GM23338 (cell line): ENCODE measurements at regions not wholly inside any gene's neighbourhood (a gene's known extent, or its start where the extent isn't known, plus 50 kb on each side); places are given as distances from the start of the nearest gene placed in this dataset.

ENCODE experiments used
- ATAC-seq: fragments of 200-7000 bp; cut with Tn5 transposase; 3 replicates; pipeline ENCODE4 v1.9.1; 2020
- DNase-seq: peaks from one replicate; pipeline ENCODE4 v3.0.0-alpha.2; 2015; ENCODE audit warnings: low spot score
- H2AFZ ChIP-seq: fragments of 200-600 bp; sonication (generic); 2 replicates; pipeline ENCODE4 v1.8.0; 2016; ENCODE audit warnings: antibody characterized with exemption, mild to moderate bottlenecking, moderate library complexity
- H3F3A ChIP-seq: fragments of 200-600 bp; sonication (generic); replicated peaks from 2 replicates; pipeline ENCODE4 v1.8.0; 2017; ENCODE audit warnings: antibody characterized with exemption, mixed run types, low read depth
- H3K27ac ChIP-seq: fragments of 200-600 bp; sonication (generic); 2 replicates; pipeline ENCODE4 v1.6.1; 2016; ENCODE audit warnings: low read depth
- H3K27me3 ChIP-seq: fragments of 200-600 bp; sonication (generic); 2 replicates; pipeline ENCODE4 v1.8.0; 2016; ENCODE audit warnings: mild to moderate bottlenecking, mixed run types, moderate library complexity; ENCODE audit not compliant: insufficient read depth
- H3K36me3 ChIP-seq: fragments of 200-600 bp; sonication (generic); 2 replicates; pipeline ENCODE4 v1.8.0; 2016; ENCODE audit warnings: mild to moderate bottlenecking; ENCODE audit not compliant: insufficient read depth
- H3K4me1 ChIP-seq: fragments of 200-600 bp; sonication (generic); 2 replicates; pipeline ENCODE4 v1.8.0; 2016; ENCODE audit warnings: mild to moderate bottlenecking, moderate library complexity; ENCODE audit not compliant: insufficient read depth
- H3K4me2 ChIP-seq: fragments of 200-600 bp; sonication (generic); 2 replicates; pipeline ENCODE4 v1.7.1; 2017; ENCODE audit warnings: mixed run types
- H3K4me3 ChIP-seq: fragments of 200-600 bp; sonication (generic); 2 replicates; pipeline ENCODE4 v1.6.1; 2016; ENCODE audit warnings: mixed run types
- H3K79me2 ChIP-seq: fragments of 200-600 bp; sonication (generic); replicated peaks from 2 replicates; pipeline ENCODE4 v1.8.0; 2017; ENCODE audit warnings: mild to moderate bottlenecking; ENCODE audit not compliant: insufficient read depth
- H3K9me2 ChIP-seq: fragments of 200-600 bp; sonication (generic); 2 replicates; pipeline ENCODE4 v1.8.0; 2017; ENCODE audit not compliant: insufficient read depth
- H4K20me1 ChIP-seq: fragments of 200-600 bp; sonication (generic); replicated peaks from 2 replicates; pipeline ENCODE4 v1.8.0; 2017; ENCODE audit warnings: mild to moderate bottlenecking; ENCODE audit not compliant: insufficient read depth
- H3K27ac Mint-ChIP-seq: 2 replicates; pipeline ENCODE4 v1.8.0; 2020; ENCODE audit warnings: inconsistent platforms, mild to moderate bottlenecking, moderate library complexity, mixed read lengths
- H3K27me3 Mint-ChIP-seq: 3 replicates; pipeline ENCODE4 v1.8.0; 2022; ENCODE audit warnings: low read depth, mild to moderate bottlenecking, moderate library complexity, mixed read lengths, inconsistent platforms; ENCODE audit not compliant: insufficient read depth, poor library complexity
- H3K36me3 Mint-ChIP-seq: 3 replicates; pipeline ENCODE4 v1.8.0; 2021; ENCODE audit warnings: low read depth, mild to moderate bottlenecking, inconsistent platforms, moderate library complexity, mixed read lengths
- H3K4me1 Mint-ChIP-seq: 3 replicates; pipeline ENCODE4 v1.8.0; 2020; ENCODE audit warnings: mild to moderate bottlenecking, inconsistent platforms, mixed read lengths
- H3K4me3 Mint-ChIP-seq: 3 replicates; pipeline ENCODE4 v1.8.0; 2021; ENCODE audit warnings: moderate library complexity, mild to moderate bottlenecking, inconsistent platforms, mixed read lengths
- H3K9me3 Mint-ChIP-seq: 3 replicates; pipeline ENCODE4 v1.8.0; 2020; ENCODE audit warnings: moderate library complexity, mild to moderate bottlenecking, inconsistent platforms, mixed read lengths
- EZH2phosphoT487 ChIP-seq: fragments of 200-600 bp; sonication (generic); IDR thresholded peaks from one replicate; pipeline ENCODE4 v1.8.1; 2018; ENCODE audit warnings: antibody characterized with exemption; ENCODE audit not compliant: unreplicated experiment
- POLR2AphosphoS5 ChIP-seq: IDR thresholded peaks from 2 replicates; pipeline ENCODE4 v1.6.1; 2016; ENCODE audit warnings: antibody characterized with exemption, low read depth
- TF ChIP-seq, protein P1 (sequence below): IDR thresholded peaks from one replicate; pipeline ENCODE4 v1.6.1; 2018; ENCODE audit warnings: antibody characterized with exemption; ENCODE audit not compliant: unreplicated experiment
- TF ChIP-seq, protein P2 (sequence below): fragments of 250-450 bp; sonication (Bioruptor Pico); IDR thresholded peaks from 2 replicates; pipeline ENCODE4 v1.5.0; 2020; ENCODE audit warnings: mild to moderate bottlenecking, moderate library complexity

DNA sequence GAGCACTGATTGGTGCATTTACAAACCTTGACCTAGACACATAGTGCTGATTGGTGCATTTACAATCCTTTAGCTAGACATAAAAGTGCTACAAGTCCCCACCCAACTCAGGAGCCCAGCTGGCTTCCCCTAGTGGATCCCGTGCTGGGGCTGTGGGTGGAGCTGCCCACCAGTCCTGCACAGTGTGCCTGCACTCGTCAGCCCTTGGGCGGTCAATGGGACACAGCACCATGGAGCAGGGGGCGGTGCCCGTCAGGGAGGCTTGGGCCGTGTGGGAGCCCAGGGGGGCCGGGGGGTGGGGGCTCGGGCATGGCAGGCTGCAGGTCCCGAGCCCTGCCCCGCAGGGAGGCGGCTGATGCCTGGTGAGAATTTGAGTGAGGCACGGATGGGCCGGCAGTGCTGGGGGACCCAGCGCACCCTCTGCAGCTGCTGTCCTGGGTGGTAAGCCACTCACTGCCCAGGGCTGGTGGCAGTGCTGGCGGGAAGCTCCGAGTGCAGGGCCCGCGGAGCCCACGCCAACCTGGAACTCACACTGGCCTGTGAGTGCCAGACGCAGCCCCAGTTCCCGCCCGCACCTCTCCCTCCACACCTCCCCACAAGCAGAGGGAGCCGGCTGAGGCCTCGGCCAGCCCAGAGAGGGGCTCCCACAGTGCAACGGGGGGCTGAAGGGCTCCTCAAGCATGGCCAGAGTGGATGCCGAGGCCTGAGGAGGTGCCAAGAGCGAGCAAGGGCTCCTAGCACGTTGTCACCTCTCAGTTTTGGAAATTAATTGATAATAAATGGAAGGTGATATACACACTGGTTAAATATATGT lies 207.7 kb downstream of the RAP2B start:
- no peak overlapping the region for H3K27ac ChIP-seq
- H3K4me3 ChIP-seq = no peak overlapping the region
- no peaks in the 10 kb centered on the region for H3K4me1 ChIP-seq
- Mint-ChIP-seq H3K27me3 (peaks cover under 1% of the 10 kb centered on the region), H3K36me3 (peaks cover 23% of the 10 kb centered on the region), H3K27ac (no peak overlapping the region), H3K4me1 (no peaks in the 10 kb centered on the region), H3K9me3 (peaks cover 33% of the 10 kb centered on the region), H3K4me3 (no peak overlapping the region)
- H3F3A ChIP-seq = no peaks in the 10 kb centered on the region
- 0 out of 2 replicates have a peak, but pooled peaks cover 3% of the 10 kb centered on the region for H3K9me2 ChIP-seq
- H4K20me1 ChIP-seq = no peaks in the 10 kb centered on the region
- TF ChIP-seq POLR2AphosphoS5 (no peak), EZH2phosphoT487 (no peak)
- DNase-seq (no peak), ATAC-seq (no peak)
- H3K36me3 ChIP-seq = peaks cover 3% of the 10 kb centered on the region; the same call in 1 of the 2 replicates
- no peaks in the 10 kb centered on the region for H3K27me3 ChIP-seq
- no peak overlapping the region for H3K4me2 ChIP-seq
- H3K79me2 ChIP-seq = no peaks in the 10 kb centered on the region
- H2AFZ ChIP-seq = no peak overlapping the region

DNA sequence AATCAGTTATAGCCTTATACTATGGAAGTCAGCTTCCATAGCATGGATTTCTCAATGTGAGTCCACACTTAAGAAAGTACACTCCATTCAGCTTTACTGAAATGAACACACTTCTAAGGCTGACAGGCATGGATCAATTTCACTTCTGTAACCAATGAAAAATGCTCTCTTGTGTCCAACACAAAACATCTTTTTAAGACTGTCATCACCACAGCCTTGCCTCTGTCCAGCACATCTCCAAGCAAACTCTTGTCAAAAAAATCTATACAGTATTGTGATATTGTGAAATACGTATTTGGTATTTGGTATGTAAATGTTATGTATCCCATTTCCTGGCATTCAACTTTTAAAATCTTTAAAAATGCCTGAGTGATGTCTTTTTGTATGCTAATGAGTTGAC lies 208.7 kb downstream of the RAP2B start:
- no peak overlapping the region for H3K4me3 Mint-ChIP-seq
- H3K27me3 Mint-ChIP-seq = no peaks in the 10 kb centered on the region
- H3K36me3 Mint-ChIP-seq = peaks cover 23% of the 10 kb centered on the region
- Histone ChIP-seq H2AFZ (no peak overlapping the region), H4K20me1 (no peaks in the 10 kb centered on the region), H3K79me2 (no peaks in the 10 kb centered on the region), H3K27ac (no peak overlapping the region), H3K36me3 (peaks cover 3% of the 10 kb centered on the region; the same call in 1 of the 2 replicates), H3K4me3 (no peak overlapping the region), H3K4me2 (no peak overlapping the region), H3K4me1 (no peaks in the 10 kb centered on the region), H3F3A (no peaks in the 10 kb centered on the region), H3K27me3 (no peaks in the 10 kb centered on the region), H3K9me2 (0 out of 2 replicates have a peak, but pooled peaks cover 3% of the 10 kb centered on the region)
- ATAC-seq = no peak
- no peak for DNase-seq
- no peak for TF ChIP-seq EZH2phosphoT487
- TF ChIP-seq, protein P1, sequence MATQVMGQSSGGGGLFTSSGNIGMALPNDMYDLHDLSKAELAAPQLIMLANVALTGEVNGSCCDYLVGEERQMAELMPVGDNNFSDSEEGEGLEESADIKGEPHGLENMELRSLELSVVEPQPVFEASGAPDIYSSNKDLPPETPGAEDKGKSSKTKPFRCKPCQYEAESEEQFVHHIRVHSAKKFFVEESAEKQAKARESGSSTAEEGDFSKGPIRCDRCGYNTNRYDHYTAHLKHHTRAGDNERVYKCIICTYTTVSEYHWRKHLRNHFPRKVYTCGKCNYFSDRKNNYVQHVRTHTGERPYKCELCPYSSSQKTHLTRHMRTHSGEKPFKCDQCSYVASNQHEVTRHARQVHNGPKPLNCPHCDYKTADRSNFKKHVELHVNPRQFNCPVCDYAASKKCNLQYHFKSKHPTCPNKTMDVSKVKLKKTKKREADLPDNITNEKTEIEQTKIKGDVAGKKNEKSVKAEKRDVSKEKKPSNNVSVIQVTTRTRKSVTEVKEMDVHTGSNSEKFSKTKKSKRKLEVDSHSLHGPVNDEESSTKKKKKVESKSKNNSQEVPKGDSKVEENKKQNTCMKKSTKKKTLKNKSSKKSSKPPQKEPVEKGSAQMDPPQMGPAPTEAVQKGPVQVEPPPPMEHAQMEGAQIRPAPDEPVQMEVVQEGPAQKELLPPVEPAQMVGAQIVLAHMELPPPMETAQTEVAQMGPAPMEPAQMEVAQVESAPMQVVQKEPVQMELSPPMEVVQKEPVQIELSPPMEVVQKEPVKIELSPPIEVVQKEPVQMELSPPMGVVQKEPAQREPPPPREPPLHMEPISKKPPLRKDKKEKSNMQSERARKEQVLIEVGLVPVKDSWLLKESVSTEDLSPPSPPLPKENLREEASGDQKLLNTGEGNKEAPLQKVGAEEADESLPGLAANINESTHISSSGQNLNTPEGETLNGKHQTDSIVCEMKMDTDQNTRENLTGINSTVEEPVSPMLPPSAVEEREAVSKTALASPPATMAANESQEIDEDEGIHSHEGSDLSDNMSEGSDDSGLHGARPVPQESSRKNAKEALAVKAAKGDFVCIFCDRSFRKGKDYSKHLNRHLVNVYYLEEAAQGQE = no peak
- TF ChIP-seq, protein P2, sequence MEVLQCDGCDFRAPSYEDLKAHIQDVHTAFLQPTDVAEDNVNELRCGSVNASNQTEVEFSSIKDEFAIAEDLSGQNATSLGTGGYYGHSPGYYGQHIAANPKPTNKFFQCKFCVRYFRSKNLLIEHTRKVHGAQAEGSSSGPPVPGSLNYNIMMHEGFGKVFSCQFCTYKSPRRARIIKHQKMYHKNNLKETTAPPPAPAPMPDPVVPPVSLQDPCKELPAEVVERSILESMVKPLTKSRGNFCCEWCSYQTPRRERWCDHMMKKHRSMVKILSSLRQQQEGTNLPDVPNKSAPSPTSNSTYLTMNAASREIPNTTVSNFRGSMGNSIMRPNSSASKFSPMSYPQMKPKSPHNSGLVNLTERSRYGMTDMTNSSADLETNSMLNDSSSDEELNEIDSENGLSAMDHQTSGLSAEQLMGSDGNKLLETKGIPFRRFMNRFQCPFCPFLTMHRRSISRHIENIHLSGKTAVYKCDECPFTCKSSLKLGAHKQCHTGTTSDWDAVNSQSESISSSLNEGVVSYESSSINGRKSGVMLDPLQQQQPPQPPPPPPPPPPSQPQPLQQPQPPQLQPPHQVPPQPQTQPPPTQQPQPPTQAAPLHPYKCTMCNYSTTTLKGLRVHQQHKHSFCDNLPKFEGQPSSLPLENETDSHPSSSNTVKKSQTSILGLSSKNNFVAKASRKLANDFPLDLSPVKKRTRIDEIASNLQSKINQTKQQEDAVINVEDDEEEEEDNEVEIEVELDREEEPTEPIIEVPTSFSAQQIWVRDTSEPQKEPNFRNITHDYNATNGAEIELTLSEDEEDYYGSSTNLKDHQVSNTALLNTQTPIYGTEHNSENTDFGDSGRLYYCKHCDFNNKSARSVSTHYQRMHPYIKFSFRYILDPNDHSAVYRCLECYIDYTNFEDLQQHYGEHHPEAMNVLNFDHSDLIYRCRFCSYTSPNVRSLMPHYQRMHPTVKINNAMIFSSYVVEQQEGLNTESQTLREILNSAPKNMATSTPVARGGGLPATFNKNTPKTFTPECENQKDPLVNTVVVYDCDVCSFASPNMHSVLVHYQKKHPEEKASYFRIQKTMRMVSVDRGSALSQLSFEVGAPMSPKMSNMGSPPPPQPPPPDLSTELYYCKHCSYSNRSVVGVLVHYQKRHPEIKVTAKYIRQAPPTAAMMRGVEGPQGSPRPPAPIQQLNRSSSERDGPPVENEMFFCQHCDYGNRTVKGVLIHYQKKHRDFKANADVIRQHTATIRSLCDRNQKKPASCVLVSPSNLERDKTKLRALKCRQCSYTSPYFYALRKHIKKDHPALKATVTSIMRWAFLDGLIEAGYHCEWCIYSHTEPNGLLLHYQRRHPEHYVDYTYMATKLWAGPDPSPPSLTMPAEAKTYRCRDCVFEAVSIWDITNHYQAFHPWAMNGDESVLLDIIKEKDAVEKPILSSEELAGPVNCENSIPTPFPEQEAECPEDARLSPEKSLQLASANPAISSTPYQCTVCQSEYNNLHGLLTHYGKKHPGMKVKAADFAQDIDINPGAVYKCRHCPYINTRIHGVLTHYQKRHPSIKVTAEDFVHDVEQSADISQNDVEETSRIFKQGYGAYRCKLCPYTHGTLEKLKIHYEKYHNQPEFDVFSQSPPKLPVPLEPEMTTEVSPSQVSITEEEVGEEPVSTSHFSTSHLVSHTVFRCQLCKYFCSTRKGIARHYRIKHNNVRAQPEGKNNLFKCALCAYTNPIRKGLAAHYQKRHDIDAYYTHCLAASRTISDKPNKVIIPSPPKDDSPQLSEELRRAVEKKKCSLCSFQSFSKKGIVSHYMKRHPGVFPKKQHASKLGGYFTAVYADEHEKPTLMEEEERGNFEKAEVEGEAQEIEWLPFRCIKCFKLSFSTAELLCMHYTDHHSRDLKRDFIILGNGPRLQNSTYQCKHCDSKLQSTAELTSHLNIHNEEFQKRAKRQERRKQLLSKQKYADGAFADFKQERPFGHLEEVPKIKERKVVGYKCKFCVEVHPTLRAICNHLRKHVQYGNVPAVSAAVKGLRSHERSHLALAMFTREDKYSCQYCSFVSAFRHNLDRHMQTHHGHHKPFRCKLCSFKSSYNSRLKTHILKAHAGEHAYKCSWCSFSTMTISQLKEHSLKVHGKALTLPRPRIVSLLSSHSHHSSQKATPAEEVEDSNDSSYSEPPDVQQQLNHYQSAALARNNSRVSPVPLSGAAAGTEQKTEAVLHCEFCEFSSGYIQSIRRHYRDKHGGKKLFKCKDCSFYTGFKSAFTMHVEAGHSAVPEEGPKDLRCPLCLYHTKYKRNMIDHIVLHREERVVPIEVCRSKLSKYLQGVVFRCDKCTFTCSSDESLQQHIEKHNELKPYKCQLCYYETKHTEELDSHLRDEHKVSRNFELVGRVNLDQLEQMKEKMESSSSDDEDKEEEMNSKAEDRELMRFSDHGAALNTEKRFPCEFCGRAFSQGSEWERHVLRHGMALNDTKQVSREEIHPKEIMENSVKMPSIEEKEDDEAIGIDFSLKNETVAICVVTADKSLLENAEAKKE = no peak
- H3K9me3 Mint-ChIP-seq = peaks cover 31% of the 10 kb centered on the region
- no peak overlapping the region for H3K27ac Mint-ChIP-seq
- H3K4me1 Mint-ChIP-seq = no peaks in the 10 kb centered on the region
